Motor neuron (in vitro differentiated cells): ENCODE measurements at regions not wholly inside any gene's neighbourhood (a gene's known extent, or its start where the extent isn't known, plus 50 kb on each side); places are given as distances from the start of the nearest gene placed in this dataset.
"Not testable (repeated sequence)": the region's sequence is repeated elsewhere in the genome, so short reads cannot be mapped to it uniquely, and the experiment has no call there.

Source experiments
- ATAC-seq, 8 experiments: fragments of 200-7000 bp; cut with Tn5 transposase; replicated peaks in 6 of 8; 2 replicates each; pipeline ENCODE4 v1.8.0; 2021; ENCODE audit warnings: mild to moderate bottlenecking in 8 of 8, moderate library complexity in 8 of 8
- H3K27ac ChIP-seq, 2 donors: fragments of 250-450 bp; sonication (Bioruptor Pico); 2 replicates each; pipeline ENCODE4 v1.9.0; 2021; ENCODE audit warnings: antibody characterized with exemption in 2 of 2, mild to moderate bottlenecking in 2 of 2, moderate library complexity in 1 of 2
- H3K4me1 ChIP-seq, 2 donors: fragments of 250-450 bp; sonication (Bioruptor Pico); replicated peaks in 1 of 2; 2 replicates each; pipeline ENCODE4 v1.6.1; 2021; ENCODE audit warnings: antibody characterized with exemption in 2 of 2, mild to moderate bottlenecking in 2 of 2, moderate library complexity in 1 of 2
- H3K4me3 ChIP-seq, 5 donors: fragments of 250-450 bp; sonication (Bioruptor Pico); 2 replicates each; pipeline ENCODE4 v1.9.0; 2021; ENCODE audit warnings: antibody characterized with exemption in 5 of 5, mild to moderate bottlenecking in 5 of 5, moderate library complexity in 4 of 5
- WGBS, 10 experiments: fragments of 450-650 bp; shearing (Covaris generic); methylation state at CpG; one replicate each; pipeline ENCODE4 v1.0.0; 2022; 5-methylcytosine and 5-hydroxymethylcytosine counted together
- in situ Hi-C, 9 experiments: fragments of 400-800 bp; cut with MboI; loops; one replicate each; pipeline ENCODE4 v1.15.0; 2021; ENCODE audit warnings: low sequenced_read_pairs in 9 of 9, low pct_unique_long_range_greater_than_20kb in 2 of 9; ENCODE audit not compliant: unreplicated experiment in 9 of 9

GRCh38 chr11:34001557-34002064 lies 49.9 kb upstream of the CAPRIN1 start:
- no peaks in the 10 kb centered on the region for H3K4me1 ChIP-seq
- H3K4me3 ChIP-seq: no peak overlapping the region
- WGBS, 10 experiments: 46 to 80% (median 68%) methylated on average over 1 to 9 of the region's 10 CpGs; no CpG with 5 or more reads in 1 of the 10 experiments
- H3K27ac ChIP-seq: no peak overlapping the region
- in situ Hi-C loops: no loop called here
- peak in 5 of 8 experiments; percentile 35 to 63 (median 50) for ATAC-seq

- ATAC-seq: no peak
- H3K27ac ChIP-seq: no peak overlapping the region
These were observed 52.1 kb upstream of the CAPRIN1 start for GRCh38 chr11:33999393-33999792.

GRCh38 chr11:33997584-33998251 lies 53.8 kb upstream of the CAPRIN1 start:
- Histone ChIP-seq H3K27ac (no peak overlapping the region), H3K4me1 (no peaks in the 10 kb centered on the region), H3K4me3 (no peak overlapping the region)
- in situ Hi-C loops: loop anchor here in 2 of 9 experiments (25.0 kb wide), 2 partner anchors 135 to 365 kb away; partner anchors contain the start of gene ABTB2 (in 2 of the 2)
- WGBS, 10 experiments: 0 to 79% (median 52%) methylated on average over 1 to 5 of the region's 7 CpGs; no CpG with 5 or more reads in 4 of the 10 experiments
- ATAC-seq: peak in 7 of 8 experiments; percentile 6 to 80 (median 37)

More at GRCh38 chr11:33999393-33999792, 52.1 kb upstream of the CAPRIN1 start:
- WGBS, 10 experiments: 30 to 100% (median 52%) methylated on average over 1 to 2 of the region's 2 CpGs; no CpG with 5 or more reads in 1 of the 10 experiments
- no peak overlapping the region for H3K4me3 ChIP-seq
- in situ Hi-C loops: loop anchor here in 2 of 9 experiments (25.0 kb wide), 2 partner anchors 137 to 363 kb away; partner anchors contain the start of gene ABTB2 (in 2 of the 2)
- H3K4me1 ChIP-seq: no peaks in the 10 kb centered on the region

GRCh38 chr11:33996498-33997454 lies 54.8 kb upstream of the CAPRIN1 start:
- Histone ChIP-seq H3K27ac (no peak overlapping the region), H3K4me1 (no peaks in the 10 kb centered on the region), H3K4me3 (no peak overlapping the region)
- WGBS, 10 experiments: 0 to 80% (median 33%) methylated on average over 1 to 13 of the region's 25 CpGs
- in situ Hi-C loops: loop anchor here in 2 of 9 experiments (25.0 kb wide), 2 partner anchors 134 to 366 kb away; partner anchors contain the start of gene ABTB2 (in 2 of the 2)
- ATAC-seq: peak; percentile 78 to 97 (median 91)

GRCh38 chr11:33994937-33995336 lies 56.6 kb upstream of the CAPRIN1 start:
- no peak for ATAC-seq
- Histone ChIP-seq H3K4me3 (no peak overlapping the region), H3K27ac (no peak overlapping the region), H3K4me1 (no peaks in the 10 kb centered on the region)
- WGBS, 10 experiments: 67 to 100% (median 100%) methylated on average over 1 to 2 of the region's 2 CpGs; no CpG with 5 or more reads in 2 of the 10 experiments
- in situ Hi-C loops: loop anchor here in 2 of 9 experiments (25.0 kb wide), 2 partner anchors 133 to 367 kb away; partner anchors contain the start of gene ABTB2 (in 2 of the 2)

- H3K27ac ChIP-seq, H3K4me3 ChIP-seq, ATAC-seq, H3K4me1 ChIP-seq: not testable (repeated sequence)
- 85 to 95% (median 91%) methylated on average over 2 to 6 of the region's 13 CpGs; no CpG with 5 or more reads in 6 of the 10 experiments for WGBS, 10 experiments
- in situ Hi-C loops: loop anchor here in 2 of 9 experiments (25.0 kb wide), 2 partner anchors 129 to 371 kb away; partner anchors contain the start of gene ABTB2 (in 2 of the 2)
These were observed 60.4 kb upstream of the CAPRIN1 start for GRCh38 chr11:33991136-33991535.

GRCh38 chr11:33990131-33990530 lies 61.4 kb upstream of the CAPRIN1 start:
- H3K4me1 ChIP-seq, ATAC-seq, H3K4me3 ChIP-seq, H3K27ac ChIP-seq: not testable (repeated sequence)
- in situ Hi-C loops: loop anchor here in 2 of 9 experiments (25.0 kb wide), 2 partner anchors 128 to 372 kb away; partner anchors contain the start of gene ABTB2 (in 2 of the 2)
- WGBS, 10 experiments: no CpG with 5 or more reads among the region's 32 CpGs

- Histone ChIP-seq H3K4me1 (no peaks in the 10 kb centered on the region), H3K27ac (no peak overlapping the region), H3K4me3 (no peak overlapping the region)
- 0 to 93% (median 76%) methylated on average over 1 to 6 of the region's 7 CpGs; no CpG with 5 or more reads in 1 of the 10 experiments for WGBS, 10 experiments
- ATAC-seq: no peak
- in situ Hi-C loops: loop anchor here in 2 of 9 experiments (25.0 kb wide), 2 partner anchors 127 to 373 kb away; partner anchors contain the start of gene ABTB2 (in 2 of the 2)
These were observed 62.1 kb upstream of the CAPRIN1 start for GRCh38 chr11:33989461-33989860.

- in situ Hi-C loops: loop anchor here in 2 of 9 experiments (25.0 kb wide), 2 partner anchors 126 to 374 kb away; partner anchors contain the start of gene ABTB2 (in 2 of the 2)
- WGBS, 10 experiments: 60 to 92% (median 81%) methylated on average over 1 to 7 of the region's 7 CpGs
- H3K27ac ChIP-seq: no peak overlapping the region
- no peak for ATAC-seq
- no peaks in the 10 kb centered on the region for H3K4me1 ChIP-seq
- no peak overlapping the region for H3K4me3 ChIP-seq
These were observed 62.8 kb upstream of the CAPRIN1 start for GRCh38 chr11:33988586-33989370.

- 0 to 40% (median 12%) methylated on average over 1 to 5 of the region's 12 CpGs; no CpG with 5 or more reads in 3 of the 10 experiments for WGBS, 10 experiments
- no peaks in the 10 kb centered on the region for H3K4me1 ChIP-seq
- H3K4me3 ChIP-seq: no peak overlapping the region
- no peak overlapping the region for H3K27ac ChIP-seq
- peak in 6 of 8 experiments; percentile 55 to 99 (median 82) for ATAC-seq
- in situ Hi-C loops: loop anchor here in 2 of 9 experiments (25.0 kb wide), 2 partner anchors 126 to 374 kb away; partner anchors contain the start of gene ABTB2 (in 2 of the 2)
These were observed 63.5 kb upstream of the CAPRIN1 start for GRCh38 chr11:33987975-33988580.

- 20 to 100% (median 93%) methylated on average over 1 to 3 of the region's 3 CpGs for WGBS, 10 experiments
- no peak overlapping the region for H3K4me3 ChIP-seq
- in situ Hi-C loops: loop anchor here in 2 of 9 experiments (25.0 kb wide), 2 partner anchors 125 to 375 kb away; partner anchors contain the start of gene ABTB2 (in 2 of the 2)
- H3K4me1 ChIP-seq: no peaks in the 10 kb centered on the region
- no peak overlapping the region for H3K27ac ChIP-seq
- ATAC-seq: peak in 1 of 8 experiments; percentile 36
These were observed 64.0 kb upstream of the CAPRIN1 start for GRCh38 chr11:33987545-33987944.
